ENCODE measurements at regions not wholly inside any gene's neighbourhood (a gene's known extent, or its start where the extent isn't known, plus 50 kb on each side); places are given as distances from the start of the nearest gene placed in this dataset.

DNA sequence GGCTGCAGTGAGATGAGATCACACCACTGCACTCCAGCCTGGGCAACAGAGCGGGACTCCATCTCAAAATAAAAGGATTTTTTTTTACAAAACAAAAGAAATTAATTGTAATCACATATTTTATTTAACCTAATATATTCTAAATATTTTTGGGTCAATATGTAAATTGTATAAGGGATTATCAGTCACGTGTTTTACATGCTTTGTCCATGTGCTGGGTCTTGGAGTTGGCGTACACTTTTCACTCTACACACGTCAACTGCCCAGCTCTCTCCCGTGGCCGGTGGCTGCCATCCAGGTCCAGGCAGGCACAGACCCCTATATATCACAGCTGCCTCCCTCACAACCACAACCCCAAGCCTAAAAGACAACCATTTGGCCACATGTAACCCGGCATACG is 68.1 kb downstream of the RBFOX3 start:
- H3K4me3 ChIP-seq (ENCODE audit: low read length): no peak overlapping the region
- DNase-seq (ENCODE audit: low read depth, low spot score): no peak

DNA sequence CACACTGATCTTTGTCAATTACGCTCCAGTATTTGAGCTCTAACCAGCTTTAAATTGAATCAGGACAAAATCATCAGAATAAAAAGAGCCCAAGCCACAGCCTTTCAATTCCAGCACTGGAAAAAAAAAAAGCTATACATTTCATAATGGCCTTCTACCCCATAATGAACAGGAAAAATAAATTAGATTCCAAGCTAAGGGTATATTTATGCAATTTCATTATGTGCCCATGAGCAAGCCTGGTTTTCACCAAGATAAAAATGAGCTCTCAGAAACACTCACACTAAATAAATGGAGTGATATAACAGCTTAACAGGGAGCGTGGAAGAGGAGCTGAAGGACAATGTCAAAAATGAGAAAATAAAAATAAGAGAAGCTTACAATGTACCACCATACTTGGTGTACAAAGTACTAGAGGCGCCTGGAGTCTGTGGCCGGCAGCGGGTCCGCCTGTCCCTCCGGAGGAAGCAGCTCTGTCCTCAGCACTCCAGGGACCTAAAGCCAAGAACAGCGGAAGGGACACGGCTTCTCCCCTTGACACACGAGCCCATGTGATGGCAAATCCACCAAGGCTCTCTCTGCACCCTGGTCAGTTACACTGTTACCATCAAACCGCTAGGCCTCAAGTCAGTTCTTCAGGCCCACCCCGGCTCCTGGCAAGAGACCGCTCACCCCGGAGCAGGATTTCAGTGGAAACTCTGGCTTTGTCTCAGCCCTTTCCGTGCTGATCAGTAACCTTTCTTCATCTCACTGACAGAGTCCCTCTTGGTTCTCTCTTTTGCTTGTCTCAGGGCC is 69.6 kb downstream of the RBFOX3 start:
- H3K4me3 ChIP-seq (ENCODE audit: low read length): no peak overlapping the region
- DNase-seq (ENCODE audit: low read depth, low spot score): no peak

GRCh38 chr17:79539944-79540705 is 70.7 kb downstream of the RBFOX3 start:
- H3K4me3 ChIP-seq (ENCODE audit: low read length): no peak overlapping the region
- no peak for DNase-seq (ENCODE audit: low read depth, low spot score)

DNA sequence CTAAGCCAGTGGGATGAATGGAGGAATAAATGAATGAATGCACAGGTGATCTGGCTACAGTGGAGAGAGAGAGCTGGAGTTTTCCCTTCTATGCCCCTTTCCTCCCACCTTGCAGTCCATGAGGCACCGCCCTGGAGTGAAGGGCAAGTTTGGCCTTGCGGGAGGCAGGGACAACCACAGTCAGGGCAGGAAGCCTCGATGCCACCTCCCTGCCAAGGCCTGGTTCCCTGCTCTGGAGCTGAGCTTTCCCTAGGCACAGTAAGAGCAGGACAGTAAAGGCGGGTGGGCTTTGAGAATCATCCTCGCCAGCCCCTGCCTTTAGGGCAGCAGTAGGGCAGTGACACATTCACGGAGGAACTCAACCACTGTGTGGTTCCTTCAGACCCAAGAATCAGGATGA is 72.6 kb downstream of the RBFOX3 start:
- H3K4me3 ChIP-seq (ENCODE audit: low read length): no peak overlapping the region
- no peak for DNase-seq (ENCODE audit: low read depth, low spot score)

DNA sequence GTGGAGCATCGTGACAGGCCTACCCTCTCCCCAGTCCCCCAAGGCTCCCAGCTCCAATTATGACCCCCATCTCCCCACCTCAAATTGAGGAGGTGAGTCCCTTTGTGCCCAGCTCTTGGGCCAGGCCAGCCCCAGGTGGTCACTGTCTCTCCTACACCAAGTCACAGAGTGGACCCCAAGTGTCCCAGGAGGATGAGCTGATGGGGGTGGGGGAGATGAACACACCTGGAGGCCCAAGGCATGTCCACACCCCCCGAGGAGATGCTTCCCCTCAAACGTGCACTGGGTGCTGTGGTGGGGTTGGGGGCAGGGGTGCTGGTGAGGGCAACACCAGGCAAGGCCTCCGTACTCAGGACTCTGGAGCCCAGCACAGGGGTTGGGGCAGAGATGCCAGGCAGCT is 73.2 kb downstream of the RBFOX3 start:
- DNase-seq (ENCODE audit: low read depth, low spot score): no peak

DNA sequence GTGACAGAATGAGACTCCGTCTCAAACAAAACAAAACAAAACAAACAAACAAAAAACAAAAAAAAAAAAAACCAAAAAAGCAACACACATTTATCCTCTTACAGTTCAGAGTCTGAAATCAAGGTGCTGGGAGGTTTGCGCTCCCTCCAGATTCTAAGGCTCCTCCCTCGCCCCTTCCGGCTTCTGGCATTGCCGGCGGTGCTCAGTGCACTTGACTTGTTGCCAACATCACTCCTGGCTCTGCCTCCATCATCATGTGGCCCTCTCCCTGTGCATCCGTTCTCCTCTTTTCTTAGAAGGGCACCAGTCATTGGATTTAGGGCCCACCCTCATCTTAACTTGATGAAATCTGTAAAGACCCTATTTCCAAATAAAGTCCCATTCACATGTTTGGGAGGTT is 73.8 kb downstream of the RBFOX3 start:
- no peak for DNase-seq (ENCODE audit: low read depth, low spot score)
- no peak overlapping the region for H3K4me3 ChIP-seq (ENCODE audit: low read length)

More for the DNA sequence above, 73.2 kb downstream of the RBFOX3 start:
- no peak overlapping the region for H3K4me3 ChIP-seq (ENCODE audit: low read length)

GRCh38 chr17:79536212-79536840 is 74.5 kb downstream of the RBFOX3 start:
- H3K4me3 ChIP-seq (ENCODE audit: low read length): no peak overlapping the region
- no peak for DNase-seq (ENCODE audit: low read depth, low spot score)

- no peak overlapping the region for H3K4me3 ChIP-seq (ENCODE audit: low read length)
- DNase-seq (ENCODE audit: low read depth, low spot score): no peak
Observed at GRCh38 chr17:79535728-79536025, 75.2 kb downstream of the RBFOX3 start.

DNA sequence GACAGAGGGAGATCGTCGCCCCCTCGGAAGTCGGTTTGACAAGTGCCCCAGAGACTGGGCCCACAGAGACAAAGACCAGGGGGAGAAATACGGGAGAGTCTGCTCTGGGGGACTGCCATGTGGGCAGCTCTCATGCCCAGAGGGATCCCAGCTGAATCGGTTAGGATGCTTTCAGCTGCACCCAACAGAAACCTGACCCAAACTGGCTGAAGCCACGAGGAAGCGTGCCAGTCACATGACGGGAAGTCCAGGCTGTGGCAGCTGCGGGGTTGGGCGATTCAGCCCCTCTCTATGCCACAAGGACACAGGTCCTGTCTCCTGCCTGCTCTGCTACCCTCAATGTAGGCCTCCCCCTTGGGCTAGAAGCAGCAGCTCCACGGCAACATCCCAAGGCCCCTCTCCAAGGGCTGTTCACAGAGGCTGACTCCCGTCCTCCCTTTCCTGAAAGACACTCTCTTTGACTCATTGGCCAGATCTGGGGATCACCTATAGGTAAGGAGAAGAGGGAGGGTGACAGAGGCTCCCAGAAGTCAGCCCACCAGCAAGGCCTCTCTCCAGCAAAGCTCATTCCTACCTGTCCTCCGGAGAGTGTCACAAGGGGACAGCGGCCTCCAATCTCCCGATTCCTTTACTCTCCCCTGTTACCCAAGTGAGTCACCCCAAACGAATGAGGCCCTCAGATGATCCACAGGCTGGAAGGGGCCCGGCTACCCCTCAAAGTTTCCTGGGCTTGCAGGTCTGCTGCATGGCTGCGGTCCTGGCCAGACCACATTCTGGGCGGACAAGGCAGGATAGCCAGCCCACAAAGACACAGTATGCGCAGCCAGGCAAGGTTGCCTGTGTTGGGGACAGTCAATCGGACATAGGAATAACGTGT is 75.8 kb downstream of the RBFOX3 start:
- no peak for DNase-seq (ENCODE audit: low read depth, low spot score)
- no peak overlapping the region for H3K4me3 ChIP-seq (ENCODE audit: low read length)

DNA sequence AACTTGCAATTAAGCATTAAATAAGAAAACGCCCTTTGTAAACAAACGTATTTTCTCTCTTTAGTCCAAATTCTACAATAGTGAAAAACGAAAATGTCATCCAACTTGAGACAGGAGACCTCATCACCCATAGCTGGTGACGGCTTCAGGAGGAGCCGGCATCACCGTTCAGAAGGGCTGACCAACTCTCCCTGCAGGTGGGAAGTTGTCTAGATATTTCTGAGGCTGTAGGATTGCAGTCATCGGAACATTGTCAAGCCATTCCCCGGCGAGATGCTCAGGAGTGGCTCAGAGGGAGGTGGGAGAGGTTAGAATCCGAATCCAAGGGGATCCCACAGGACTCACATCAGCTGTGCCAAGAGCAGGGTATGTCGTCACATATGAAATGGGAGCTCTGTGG is 76.7 kb downstream of the RBFOX3 start:
- no peak overlapping the region for H3K4me3 ChIP-seq (ENCODE audit: low read length)
- no peak for DNase-seq (ENCODE audit: low read depth, low spot score)

GRCh38 chr17:79533116-79533515 is 77.7 kb downstream of the RBFOX3 start:
- DNase-seq (ENCODE audit: low read depth, low spot score): no peak
- no peak overlapping the region for H3K4me3 ChIP-seq (ENCODE audit: low read length)

GRCh38 chr17:79532107-79532790 is 78.6 kb downstream of the RBFOX3 start:
- DNase-seq (ENCODE audit: low read depth, low spot score): no peak
- H3K4me3 ChIP-seq (ENCODE audit: low read length): no peak overlapping the region

DNA sequence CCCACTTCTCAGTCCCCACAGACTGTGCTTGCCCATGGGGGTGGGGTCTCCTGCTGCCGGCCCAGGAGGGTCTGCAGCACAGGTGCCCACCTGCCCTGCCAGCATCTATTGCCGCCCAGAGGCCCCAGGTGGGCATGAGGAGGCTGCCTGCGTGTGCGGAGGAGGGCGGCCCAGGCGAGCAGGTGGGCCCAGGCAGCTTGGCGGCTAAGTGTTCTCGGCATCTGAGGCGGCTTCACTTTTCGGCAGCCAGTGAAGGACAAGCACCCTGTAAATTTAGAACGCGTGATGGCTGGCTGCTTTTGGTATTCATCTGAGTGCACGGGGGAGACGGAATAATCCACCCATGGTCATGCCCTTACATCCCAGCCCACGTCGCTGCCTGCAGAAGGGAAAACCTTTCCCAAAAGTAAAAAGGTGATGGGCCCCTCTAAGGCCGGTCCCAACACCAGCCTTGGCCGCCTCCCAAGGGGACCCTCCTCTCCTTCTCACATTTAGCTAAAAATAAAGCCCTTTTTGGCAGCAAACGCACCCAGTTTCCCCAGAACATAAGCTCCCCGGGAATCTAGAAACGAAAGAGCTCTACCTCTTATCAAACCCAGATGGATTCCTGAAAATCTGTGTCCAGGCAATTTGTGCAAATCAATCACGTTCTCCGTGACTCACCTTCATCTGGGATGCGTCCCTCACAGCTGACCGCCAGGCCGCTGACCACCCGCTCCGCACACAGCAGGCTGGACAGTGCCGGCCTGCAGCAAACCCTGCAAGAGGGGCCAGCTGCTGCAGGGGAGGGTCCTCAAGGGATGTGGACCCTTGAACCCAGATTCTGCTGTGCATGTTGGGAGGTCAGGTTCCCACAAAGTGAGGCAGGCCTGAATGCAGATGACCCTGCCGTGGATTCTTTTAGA is 79.4 kb downstream of the RBFOX3 start:
- DNase-seq (ENCODE audit: low read depth, low spot score): no peak
- no peak overlapping the region for H3K4me3 ChIP-seq (ENCODE audit: low read length)

DNA sequence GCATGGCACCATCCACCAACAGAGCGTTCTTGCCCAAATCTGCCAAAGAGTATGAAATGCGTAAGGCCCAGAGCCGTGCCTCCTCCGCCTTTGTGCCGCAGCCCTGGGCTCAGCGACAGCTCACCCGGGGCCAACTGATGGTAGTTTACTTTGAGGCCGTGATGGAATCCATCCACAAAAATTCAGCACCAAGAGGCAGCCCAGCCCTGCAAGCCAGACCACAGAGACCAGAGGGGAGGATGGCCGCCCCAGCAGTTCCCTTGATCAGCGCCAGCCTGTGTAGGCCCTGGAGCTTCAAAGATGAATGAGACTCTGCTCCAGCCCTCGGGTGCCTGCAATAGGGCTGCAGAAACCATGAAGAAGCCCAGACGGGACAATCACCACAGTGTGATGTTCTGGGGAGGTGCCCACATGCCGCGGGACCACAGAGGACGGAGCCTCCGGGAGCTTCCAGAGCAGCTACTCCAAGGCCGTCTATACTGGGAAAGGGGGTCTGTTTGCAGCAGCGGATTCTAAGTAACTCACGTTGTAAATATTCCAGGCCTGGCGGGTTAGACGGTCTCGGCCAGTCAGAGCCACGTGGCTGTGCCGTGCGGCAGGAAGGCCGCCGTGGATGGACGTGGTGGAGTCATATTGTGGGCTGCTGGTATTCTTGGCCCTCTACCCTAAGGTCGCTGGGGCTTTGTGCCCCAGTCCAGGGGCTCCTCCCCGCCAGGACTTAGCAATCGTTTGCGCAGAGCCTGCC is 80.3 kb downstream of the RBFOX3 start:
- H3K4me3 ChIP-seq (ENCODE audit: low read length): no peak overlapping the region
- no peak for DNase-seq (ENCODE audit: low read depth, low spot score)

DNA sequence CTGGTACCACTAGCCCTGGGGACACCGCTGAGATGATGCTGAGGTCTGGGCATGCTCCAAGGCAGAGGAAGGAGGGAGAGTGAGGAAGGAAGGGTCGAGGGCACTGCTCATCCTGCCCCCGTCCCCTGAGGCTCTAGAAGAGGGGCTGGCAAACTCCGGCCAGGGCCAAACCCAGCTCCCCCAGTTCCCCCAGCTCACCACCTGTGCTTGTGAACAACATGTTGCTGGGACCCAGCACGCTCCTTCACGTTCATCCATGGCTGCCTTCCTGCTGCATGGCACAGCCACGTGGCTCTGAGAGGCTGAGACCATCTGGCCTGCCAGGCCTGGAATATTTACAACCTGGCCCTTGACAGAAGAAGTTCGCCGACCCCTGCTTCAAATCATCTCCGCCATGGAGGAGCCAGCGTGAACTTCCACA is 81.2 kb downstream of the RBFOX3 start:
- no peak for DNase-seq (ENCODE audit: low read depth, low spot score)
- no peak overlapping the region for H3K4me3 ChIP-seq (ENCODE audit: low read length)

GRCh38 chr17:79528592-79529125 is 82.2 kb downstream of the RBFOX3 start:
- DNase-seq (ENCODE audit: low read depth, low spot score): no peak
- H3K4me3 ChIP-seq (ENCODE audit: low read length): no peak overlapping the region

DNA sequence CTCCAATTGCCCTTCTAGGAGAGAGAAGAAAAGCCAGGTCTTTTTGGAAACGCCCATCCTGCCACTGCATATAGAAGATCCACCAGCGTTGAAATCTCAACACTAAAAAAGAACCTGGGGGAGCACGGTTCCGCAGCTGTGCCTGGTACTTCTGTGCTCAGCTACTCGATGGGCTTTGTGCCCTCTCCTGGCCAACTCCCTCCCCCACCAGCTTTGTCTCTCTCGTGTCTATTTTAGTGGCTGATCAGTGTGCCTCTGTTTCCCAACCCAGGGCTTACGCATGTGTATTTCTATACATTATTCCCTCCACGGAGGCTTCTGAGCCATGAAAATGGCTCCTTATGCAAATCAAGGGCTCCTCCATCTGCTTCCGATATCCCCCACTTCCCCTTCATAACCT is 83.5 kb downstream of the RBFOX3 start:
- H3K4me3 ChIP-seq (ENCODE audit: low read length): no peak overlapping the region
- DNase-seq (ENCODE audit: low read depth, low spot score): no peak

All from Jurkat, Clone E6-1 (cell line).